SK-N-MC (cell line): ENCODE measurements at regions not wholly inside any gene's neighbourhood (a gene's known extent, or its start where the extent isn't known, plus 50 kb on each side); places are given as distances from the start of the nearest gene placed in this dataset.

Experiments
- EZH2 ChIP-seq: fragments of 200-600 bp; sonication (generic); IDR thresholded peaks from one replicate; pipeline ENCODE4 v1.6.1; 2017; ENCODE audit warnings: antibody characterized with exemption
- POLR2AphosphoS5 ChIP-seq: IDR thresholded peaks from 2 replicates; pipeline ENCODE4 v1.6.1; 2012; ENCODE audit warnings: mild to moderate bottlenecking, low read depth, low read length, borderline replicate concordance

DNA sequence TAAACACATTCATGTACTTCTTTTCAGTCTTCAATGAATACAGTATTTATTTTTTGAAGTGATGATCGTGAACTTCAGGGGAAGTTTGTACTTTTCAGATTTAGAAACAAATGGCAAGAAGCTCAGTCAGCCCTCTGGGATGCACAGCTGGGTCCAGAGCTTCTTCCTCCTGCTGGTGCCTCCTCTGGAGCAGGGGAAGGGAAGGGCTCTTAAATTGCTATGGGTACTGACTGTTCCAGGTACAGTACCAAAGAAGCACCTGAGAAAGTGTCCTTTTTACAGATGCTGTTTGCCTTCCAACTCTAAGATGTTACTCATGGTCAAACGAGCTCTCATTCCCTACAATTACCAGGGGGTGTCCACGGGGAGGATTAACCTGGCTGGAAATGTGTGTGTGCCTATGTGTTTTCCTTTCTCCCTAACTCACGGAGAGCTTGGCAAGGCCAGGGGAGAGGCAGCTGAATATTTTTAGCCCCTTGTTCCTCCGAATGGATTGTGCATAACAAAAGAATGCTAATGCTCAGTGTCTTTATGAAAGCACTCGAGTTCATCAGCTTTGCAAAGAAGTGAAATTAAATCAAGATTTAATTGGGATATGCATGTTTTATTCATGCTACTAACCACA, 313.7 kb upstream of the CADM1 start:
- no peak for TF ChIP-seq EZH2
- TF ChIP-seq POLR2AphosphoS5: no peak
